ENCODE measurements at regions not wholly inside any gene's neighbourhood (a gene's known extent, or its start where the extent isn't known, plus 50 kb on each side); places are given as distances from the start of the nearest gene placed in this dataset.
"Not testable (repeated sequence)": the region's sequence is repeated elsewhere in the genome, so short reads cannot be mapped to it uniquely, and the experiment has no call there.

DNA sequence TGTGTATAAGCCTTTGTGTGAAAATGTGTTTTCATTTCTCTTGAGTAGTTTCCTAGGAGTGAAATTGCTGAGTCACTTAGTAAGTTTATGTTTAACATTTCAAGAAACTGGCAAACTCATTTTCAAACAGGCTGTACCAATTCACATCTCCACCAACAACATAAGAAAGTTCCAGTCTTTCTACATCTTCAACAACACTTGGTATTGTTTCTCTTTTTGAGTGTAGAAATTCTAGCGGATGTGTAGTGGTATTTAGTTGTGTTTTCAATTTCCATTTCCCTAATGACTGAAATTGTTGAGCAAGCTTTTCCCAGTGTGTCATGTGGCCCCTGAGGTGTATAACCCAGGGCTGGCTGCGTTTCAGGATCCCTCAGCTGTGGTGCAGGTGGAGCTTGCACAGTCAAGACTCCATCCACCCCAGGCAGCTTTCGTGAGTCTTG lies 258.5 kb downstream of the PDCD6IP start:
- DNase-seq (ENCODE audit: low spot score) = no peak

DNA sequence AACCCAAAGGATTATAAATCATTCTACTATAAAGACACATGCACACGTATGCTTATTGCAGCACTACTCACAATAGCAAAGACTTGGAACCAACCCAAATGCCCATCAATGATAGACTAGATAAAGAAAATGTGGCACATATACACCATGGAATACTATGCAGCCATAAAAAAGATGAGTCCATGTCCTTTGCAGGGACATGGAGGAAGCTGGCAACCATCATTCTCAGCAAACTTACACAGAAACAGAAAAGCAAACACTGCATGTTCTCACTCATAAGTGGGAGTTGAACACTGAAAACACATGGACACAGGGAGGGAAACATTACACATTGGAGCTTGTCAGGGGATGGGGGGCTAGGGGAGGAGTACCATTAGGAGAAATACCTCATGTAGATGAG lies 262.6 kb downstream of the PDCD6IP start:
- not testable (repeated sequence) for DNase-seq (ENCODE audit: low spot score)

DNA sequence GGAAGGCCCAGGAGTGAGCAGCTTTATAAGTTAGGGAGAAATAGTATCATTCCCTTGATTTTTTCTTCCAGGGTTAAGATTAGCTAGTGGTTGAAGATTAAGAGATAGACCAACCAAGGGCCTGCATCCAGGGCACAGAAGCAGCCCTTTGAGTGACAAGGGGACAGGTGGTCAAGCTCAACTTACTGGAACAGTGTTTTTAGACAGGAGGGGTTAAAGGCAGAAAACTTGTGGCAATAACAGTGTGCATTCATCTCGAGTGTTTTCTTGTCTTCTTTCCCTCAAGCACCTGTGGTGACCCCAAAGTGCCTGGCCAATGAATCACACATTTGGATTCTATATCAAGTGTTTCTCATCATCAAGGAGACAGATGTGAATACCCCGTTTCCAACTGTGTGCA lies 267.5 kb downstream of the PDCD6IP start:
- no peak for DNase-seq (ENCODE audit: low spot score)

DNA sequence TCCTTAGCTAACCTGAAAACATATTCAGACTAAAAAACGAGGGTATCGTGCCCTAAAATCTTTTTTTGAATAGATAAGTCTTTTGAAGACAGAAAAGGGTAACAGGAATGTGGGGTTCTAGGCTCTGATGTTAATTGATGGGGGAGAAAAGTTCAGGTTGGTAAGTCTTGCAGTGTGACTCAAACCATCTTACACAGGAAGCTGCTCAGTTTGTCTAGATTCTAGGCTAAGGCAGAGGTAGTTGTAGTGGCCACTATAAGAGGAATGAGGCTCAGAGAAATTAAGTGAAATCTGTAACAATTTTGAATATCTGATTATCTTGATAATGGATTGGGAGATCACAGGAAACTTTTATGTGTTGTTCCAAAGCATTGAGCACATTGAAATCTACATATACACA lies 267.9 kb downstream of the PDCD6IP start:
- DNase-seq (ENCODE audit: low spot score) = no peak

DNA sequence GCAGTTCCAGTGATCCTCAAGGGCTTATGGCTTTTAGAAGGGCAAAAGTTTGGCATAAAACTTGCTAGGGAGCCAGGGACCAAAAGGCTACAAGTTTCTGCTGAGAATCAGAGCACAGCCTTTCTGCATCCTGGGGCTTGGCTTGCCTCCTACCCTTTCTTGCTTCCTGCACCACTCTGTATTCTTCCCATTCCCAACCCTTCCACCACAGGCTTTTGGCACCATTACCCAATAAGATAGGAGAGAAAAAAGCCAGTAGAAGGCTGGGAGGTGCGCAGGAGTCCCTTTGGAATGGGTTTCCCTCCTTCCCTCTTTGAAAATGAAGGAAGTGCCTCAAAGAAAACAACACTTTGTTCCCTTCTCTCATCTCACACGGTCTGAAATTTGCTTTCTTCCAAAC lies 268.6 kb downstream of the PDCD6IP start:
- no peak for DNase-seq (ENCODE audit: low spot score)

DNA sequence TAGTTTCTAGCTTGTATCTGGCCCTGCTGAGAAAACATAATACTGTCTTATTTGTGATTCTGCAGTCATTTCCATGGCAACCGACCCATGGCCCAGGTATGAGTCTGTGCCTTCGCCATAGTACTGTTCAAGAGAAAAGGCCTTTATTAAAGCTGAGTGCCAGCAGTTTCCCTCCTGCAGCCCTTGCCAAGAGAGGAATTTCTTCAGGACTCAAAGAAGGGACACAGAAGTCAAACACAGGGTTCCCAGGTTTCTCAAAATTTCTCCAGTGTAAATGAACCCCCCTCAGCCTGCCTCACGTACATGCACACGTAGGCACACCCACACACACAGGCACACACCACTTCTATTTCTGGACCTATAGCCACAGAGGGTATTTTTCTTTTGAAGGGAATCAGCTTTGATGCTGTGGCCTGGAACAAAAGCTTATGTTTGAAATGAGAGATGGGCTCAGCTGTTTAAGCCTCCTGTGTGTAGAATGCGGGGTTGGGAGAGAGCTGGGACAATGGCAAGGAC lies 269.2 kb downstream of the PDCD6IP start:
- DNase-seq (ENCODE audit: low spot score) = no peak

DNA sequence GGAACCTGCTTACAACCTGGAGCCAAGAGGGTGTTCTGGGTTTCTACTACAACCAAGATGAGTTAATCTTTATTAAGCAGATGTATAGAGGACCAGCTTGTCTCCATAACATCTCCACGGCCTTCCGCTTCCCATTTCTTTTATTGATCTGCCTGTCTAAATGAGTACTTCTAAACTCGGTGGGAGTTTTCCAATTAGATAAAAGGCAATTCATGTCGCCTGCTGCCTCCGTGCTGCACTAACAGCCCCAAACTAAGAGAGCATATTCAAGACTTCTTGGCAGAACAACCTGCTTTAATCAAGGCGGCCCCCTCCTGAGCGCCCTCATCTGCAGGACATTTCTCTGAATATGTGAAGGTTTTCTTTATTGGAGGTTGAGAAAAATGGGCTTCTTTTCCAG lies 270.1 kb downstream of the PDCD6IP start:
- no peak for DNase-seq (ENCODE audit: low spot score)

DNA sequence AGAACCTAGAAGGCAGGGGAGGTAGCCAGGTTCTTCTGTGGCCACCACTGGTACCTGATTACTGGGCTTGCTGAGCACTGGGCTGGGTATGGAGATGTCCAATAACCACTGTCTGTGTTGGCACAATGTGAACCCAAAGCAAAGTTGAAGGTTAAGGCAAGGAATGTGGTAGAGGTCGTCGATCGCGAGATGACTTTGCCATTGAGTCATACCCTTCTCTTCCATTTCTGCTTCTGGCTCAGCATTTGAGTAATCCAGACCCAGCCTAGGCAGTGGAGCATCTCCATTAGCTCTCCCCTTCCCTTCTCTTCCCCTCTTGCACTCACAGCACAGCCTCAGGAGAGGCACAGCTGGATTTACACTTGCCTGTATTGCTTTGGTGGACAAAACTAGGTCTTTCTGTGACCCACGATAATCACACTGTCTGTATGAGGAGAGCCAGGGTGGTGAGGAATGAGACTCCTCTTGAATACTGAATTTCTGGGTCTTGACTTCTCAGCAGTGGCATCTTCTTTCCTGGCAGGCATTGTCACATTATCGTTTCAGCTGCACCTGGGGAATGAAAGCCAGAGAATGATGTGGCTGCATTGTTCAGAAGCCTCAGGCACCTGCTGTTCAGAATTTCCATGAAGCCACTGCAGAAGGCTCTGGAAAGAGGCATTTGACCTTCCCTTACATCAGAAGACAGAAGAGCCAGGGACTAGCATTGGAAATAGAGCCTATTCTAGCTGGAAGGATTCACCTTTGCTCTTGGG lies 272.6 kb downstream of the PDCD6IP start:
- DNase-seq (ENCODE audit: low spot score) = no peak

DNA sequence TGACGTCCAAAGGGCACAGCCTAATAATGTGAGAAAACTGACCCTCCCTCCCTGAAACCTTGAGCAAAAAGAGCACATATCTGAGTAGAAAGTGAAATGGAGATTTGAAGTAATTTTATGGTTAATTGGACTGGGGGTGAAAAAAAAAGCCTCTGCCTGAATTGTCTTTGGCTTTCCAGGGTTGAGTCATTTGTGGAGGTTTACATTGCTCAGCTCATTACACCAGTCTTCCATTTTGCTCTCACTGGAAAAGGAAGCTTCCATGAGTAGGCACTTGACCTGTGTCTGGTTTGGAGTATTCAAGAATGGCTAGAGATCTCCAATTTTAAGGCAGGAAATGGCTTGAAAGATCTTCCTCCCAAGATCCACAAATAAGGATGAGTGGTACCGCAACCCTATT lies 273.9 kb downstream of the PDCD6IP start:
- no peak for DNase-seq (ENCODE audit: low spot score)

DNA sequence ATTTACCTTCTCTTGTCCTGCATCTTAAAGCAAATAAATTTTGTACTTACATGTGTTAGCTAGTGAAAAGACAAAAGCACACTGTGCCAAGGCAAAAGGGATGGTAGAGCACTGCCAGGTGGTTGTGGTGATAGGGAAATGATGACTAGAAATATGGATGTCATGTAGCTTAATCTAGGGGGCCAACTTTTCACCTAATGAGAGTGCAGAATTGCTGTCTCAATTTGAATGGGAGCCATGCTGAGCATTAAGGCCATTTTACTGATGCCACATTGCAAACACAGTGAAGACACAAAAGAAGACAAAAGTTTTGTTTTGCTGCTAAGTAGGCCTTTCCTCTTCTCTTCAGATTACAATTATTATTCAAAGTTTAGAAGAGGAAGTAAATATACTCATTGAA lies 274.7 kb downstream of the PDCD6IP start:
- no peak for DNase-seq (ENCODE audit: low spot score)

DNA sequence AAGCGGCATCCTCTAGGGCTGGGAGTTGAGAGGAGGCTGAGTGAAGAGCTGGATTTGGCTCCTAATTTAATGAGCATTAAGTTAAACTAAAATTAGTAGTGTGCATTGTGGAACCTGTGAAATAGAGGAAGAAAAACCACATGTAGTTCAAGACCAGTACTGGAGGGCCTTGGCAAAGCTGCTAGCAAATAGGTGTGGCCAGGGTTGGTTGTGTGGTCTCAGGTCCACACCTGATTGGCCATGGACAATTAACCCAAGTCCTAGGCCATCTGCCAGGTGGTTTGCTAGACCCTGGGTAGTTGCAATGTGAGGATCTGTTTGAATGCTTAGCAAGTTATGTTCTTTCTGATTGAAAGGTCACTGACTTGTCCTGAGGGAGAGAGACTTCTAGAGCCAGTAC lies 275.5 kb downstream of the PDCD6IP start:
- DNase-seq (ENCODE audit: low spot score) = no peak

DNA sequence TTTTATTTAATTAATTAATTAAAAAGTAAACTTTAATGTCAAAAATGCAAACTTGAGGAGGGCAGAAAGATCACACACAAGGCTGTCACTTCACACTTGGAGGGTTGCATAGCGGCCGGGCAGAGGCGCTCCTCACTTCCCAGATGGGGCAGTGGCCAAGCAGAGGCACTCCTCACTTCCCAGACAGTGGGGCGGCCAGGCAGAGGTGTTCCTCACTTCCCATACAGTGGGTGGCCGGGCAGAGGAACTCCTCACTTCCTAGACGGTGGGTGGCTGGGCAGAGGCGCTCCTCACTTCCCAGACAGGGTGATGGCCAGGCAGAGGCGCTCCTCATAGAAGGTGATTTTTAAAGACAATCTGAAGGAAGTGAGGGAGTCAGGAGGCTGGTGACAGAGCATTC lies 277.5 kb downstream of the PDCD6IP start:
- DNase-seq (ENCODE audit: low spot score) = no peak

DNA sequence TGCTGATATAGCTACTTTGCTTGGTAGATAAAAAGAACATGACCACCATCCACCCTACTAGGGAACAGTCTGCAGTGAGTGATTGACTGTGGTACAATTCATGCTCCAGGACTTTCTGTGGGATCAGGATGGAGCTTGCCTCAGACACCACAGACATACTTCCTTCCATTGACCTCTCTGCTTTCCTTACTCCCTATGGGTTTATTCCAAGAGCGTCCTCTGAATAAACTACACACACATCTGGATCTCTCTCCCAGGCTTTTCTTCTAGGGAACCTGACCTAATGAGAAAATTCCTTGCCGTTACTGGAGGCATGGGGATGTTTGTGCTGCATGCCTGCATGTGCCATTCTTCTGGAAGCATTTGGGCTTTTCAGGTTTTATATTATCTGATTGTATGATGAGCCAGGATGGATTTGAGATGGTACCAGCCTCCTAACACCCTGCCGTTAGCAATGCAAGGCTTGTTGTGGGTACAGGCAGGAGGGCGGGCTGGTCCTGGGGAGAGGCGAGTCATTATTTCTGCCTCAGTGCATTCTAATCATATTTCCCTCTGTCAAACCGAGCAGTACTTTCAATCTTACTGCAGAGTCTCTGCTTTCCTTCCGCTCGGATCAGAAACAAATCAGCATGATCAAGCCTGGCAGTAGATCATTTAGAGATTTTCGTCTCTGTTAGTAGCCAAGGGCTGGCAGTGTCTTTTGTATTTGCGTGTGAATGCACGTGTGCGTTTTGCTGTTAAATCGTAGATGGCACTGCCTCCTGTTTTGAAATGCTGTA lies 279.2 kb downstream of the PDCD6IP start:
- DNase-seq (ENCODE audit: low spot score) = no peak

DNA sequence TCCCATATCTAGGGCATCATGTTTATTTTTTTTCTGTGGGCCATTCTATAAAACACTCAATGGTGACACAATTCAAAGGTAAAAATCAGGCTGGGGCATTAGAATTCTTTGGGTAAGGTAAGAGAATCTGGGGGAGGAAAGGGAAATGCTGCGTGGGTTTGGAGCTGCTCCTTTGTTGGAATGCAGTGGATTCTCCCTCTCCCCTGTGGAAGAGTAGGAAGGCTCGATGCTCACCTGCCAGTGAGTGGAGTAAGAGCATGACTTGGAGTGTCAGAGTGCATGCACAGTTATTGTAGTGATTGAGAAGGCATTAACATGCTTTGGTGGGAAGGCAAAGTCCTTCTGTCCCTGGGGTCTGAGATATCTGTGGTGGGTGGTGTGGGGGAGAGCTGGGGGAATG lies 280.0 kb downstream of the PDCD6IP start:
- DNase-seq (ENCODE audit: low spot score) = no peak

DNA sequence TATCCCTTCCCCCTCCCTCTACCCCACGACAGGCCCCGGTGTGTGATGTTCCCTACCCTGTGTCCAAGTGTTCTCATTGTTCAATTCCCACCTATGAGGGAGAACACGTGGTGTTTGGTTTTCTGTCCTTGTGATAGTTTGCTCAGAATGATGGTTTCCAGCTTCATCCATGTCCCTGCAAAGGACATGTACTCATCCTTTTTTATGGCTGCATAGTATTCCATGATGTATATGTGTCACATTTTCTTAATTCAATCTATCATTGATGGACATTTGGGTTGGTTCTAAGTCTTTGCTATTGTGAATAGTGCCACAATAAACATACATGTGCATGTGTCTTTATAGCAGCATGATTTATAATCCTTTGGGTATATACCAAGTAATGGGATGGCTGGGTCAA lies 281.4 kb downstream of the PDCD6IP start:
- not testable (repeated sequence) for DNase-seq (ENCODE audit: low spot score)

DNA sequence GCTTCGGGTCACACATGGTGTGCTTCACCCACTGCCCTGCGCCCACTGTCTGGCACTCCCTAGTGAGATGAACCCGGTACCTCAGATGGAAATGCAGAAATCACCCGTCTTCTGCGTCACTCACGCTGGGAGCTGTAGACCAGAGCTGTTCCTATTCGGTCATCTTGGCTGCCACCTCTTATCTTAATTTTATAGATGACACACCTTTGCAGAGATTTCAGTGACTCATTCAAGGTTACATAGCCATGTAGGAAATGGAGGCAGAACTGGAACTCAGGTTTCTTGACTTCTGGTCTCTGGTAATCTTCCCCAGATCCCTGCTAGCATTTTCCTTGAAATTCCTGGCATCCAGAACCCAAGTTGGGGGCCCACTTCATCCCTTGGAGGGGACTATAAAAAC lies 291.9 kb downstream of the PDCD6IP start:
- not testable (repeated sequence) for DNase-seq (ENCODE audit: low spot score)

DNA sequence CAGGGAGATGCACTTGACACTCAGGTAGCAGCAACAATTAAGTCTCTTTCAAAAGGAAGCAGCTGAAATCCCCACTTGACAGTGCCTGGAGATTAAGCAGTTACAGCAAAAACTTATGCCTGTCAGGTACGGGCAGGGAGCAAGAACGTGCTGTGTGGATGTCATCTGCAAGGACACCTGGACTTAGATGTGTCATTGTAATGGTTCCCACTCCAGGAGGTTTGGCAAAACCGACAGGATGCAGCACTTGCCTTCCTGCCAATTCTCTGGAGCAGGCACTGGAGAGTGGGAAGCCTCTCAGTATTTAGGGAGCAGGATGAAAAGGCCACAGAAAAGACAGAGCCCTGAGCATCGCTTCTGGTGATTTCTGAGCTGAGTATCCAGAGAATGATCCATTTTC lies 292.4 kb downstream of the PDCD6IP start:
- DNase-seq (ENCODE audit: low spot score) = no peak

DNA sequence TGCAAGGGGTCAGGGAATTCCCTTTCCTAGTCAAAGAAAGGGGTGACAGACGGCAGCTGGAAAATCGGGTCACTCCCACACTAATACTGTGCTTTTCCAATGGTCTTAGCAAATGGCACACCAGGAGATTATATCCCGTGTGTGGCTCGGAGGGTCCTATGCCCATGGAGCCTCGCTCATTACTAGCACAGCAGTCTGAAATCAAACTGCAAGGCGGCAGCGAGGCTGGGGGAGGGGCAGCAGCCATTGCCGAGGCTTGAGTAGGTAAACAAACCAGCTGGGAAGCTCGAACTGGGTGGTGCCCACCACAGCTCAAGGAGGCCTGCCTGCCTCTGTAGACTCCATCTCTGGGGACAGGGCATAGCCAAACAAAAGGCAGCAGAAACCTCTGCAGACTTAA lies 295.9 kb downstream of the PDCD6IP start:
- DNase-seq (ENCODE audit: low spot score) = not testable (repeated sequence)

DNA sequence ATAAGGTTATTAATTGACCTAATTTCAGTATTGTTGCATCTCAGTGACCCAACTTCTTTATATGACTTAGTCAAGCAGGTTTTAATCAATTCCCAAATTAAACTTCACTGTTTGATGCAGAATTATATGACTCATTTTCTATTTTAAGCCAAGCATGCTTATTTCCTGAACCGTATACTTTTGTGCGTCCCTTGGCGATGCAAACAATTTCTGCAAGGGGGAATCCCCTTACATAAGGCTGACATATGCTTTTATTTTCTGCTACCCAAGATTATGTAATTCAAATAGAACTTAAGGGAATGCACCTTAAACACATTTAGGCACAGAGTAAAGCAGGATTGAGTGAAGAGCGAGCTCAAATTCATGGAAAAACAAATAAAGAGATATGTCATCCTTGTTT lies 303.9 kb downstream of the PDCD6IP start:
- DNase-seq (ENCODE audit: low spot score) = no peak

DNA sequence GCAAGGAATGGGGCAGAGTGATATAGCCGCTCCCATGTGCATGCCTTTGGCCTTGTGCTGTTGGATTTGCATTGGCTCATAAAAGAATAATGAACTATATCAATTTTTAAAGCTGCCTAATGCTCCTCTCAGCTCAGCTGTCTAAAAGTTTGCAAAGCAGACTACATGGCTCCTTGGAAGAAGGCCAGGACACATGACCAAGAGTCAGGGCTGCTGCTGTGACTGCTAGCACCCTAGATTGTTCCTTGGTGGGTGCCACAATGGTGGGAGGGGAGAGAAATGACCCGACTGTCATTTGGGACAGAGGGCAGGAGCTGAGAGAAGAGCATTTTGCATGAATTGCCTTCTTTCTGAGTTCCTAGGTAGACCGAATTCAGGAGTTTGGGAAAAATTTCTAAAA lies 307.9 kb downstream of the PDCD6IP start:
- DNase-seq (ENCODE audit: low spot score) = no peak

DNA sequence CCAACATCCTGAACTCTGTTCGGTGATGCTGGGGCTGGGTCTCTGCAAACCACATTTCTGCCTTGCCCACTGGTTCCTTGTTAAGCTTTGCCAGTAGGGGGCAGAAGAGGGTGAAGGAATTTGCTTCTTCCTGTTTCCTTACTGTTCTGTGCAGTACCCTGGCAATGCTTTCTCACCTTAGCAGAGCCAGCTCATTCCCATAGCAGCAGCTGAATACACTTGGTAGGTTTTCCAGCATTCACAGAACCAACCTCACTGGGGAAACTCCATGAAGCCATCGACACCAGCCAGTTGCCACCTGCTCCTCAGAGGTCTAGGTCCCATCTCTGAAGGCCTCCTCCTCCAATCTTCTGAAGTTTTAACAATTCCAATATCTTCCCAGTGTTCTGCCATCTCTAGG lies 308.4 kb downstream of the PDCD6IP start:
- DNase-seq (ENCODE audit: low spot score) = peak; percentile 6

DNA sequence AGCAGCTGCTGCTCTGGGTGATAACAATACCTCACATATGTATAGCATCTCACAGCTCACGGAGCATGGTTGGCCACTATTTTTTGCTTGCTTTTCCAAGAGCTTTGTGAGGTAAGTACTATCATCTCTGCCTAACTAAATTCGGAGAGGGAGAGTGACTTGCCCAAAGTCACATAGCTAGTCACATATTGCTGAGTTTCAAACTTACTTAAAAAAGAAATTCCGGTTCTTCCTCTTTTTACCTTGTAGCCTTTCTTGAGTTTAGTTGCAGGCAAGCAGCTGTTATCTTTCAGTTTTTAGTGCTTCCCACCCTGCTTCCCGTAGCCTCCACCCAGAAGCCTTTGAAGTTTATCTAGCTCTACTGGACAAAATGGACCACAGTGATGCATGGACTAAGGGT lies 309.2 kb downstream of the PDCD6IP start:
- no peak for DNase-seq (ENCODE audit: low spot score)

DNA sequence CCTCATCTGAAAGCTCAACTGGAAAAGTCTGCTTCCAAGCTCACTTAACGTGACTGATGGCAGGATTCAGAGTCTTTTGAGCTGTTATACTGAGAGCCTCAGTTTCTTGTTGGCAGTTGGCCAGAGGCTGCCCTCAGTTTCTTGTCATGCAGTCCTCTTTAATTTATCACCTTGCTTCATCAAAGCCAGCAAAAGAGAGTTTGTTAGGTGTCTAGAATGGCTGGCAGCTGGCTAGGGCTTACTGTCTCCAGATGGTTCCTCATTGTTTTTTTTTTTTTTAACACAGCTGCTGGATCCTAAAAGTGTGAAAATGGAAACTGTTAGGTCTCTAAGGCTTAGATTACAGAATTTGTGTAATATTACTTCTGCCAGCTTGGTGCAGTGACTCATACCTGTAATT lies 310.6 kb downstream of the PDCD6IP start:
- no peak for DNase-seq (ENCODE audit: low spot score)

Data from hepatic stellate cell (primary cell).